ENCODE measurements at regions not wholly inside any gene's neighbourhood (a gene's known extent, or its start where the extent isn't known, plus 50 kb on each side); places are given as distances from the start of the nearest gene placed in this dataset.

DNA sequence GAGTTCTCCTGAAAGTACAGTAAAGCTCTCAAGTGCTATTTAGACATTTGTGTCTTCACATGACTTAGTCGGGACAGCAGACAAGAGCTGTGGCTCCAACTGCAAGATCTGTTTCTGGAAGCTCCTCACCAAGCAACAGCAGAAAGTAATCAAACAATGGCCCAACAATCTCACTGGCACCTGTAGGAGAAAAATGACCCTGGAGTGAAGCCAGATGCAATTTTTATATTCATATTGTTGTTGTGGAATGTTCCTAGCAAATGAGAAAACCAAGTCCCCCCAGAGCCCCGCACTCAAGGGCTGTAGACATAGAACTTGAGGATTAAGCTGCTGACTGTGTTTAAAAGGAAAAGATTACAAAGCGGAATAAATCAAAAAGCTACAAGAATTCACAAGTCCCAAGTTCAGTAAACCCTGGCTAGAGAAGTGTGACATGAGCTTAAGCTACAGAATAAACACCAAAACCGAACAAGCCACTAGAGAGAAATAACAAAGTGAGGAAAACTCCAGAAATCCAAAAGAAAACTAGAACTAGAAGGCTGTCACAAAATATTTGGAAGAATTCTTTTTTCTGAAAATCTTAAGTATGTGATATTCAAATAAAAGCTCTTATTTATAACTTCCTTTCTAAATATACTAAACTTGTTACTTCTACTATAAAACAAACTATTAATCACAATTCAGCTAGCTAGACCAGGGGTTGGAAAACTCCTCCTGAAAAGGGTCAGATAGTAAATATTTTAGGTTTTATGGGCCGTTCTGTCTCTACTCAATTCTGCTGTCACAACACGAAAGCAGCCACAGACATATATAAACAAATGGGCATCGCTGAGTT lies 454.5 kb downstream of the SUCLA2 start:
- Histone ChIP-seq H3K27me3 (ENCODE audit: control insufficient read depth in 3 of 3, insufficient read depth in 3 of 3, low read depth in 1 of 3, low read length in 3 of 3) (no peaks in the 10 kb centered on the region), H3K4me2 (ENCODE audit: insufficient read depth, low read length, poor library complexity, severe bottlenecking) (no peak overlapping the region), H3K4me1 (ENCODE audit: control insufficient read depth in 2 of 2, insufficient read depth in 1 of 2, low read depth in 1 of 2, low read length in 2 of 2) (no peaks in the 10 kb centered on the region), H3K27ac (replicated peaks; ENCODE audit: low read length) (no peak overlapping the region), H2BK120ac (ENCODE audit: low read depth, low read length) (no peak overlapping the region), H3K9me3 (replicated peaks in 1 of 2; ENCODE audit: control insufficient read depth in 2 of 2, insufficient read depth in 1 of 2, low read depth in 1 of 2, low read length in 2 of 2) (no peaks in the 10 kb centered on the region), H3K79me1 (ENCODE audit: low read depth, low read length) (no peaks in the 10 kb centered on the region), H2AFZ (ENCODE audit: low read length) (no peak overlapping the region), H3K23ac (ENCODE audit: low read depth, low read length, poor library complexity) (no peak overlapping the region), H2AK5ac (ENCODE audit: low read depth, low read length) (no peak overlapping the region), H3K9ac (ENCODE audit: low read depth, low read length, poor library complexity) (no peak overlapping the region), H3K4ac (ENCODE audit: low read length) (no peak overlapping the region), H2BK15ac (ENCODE audit: low read length) (no peak overlapping the region), H2BK12ac (ENCODE audit: low read length) (no peak overlapping the region), H4K91ac (ENCODE audit: low read depth, low read length, poor library complexity) (no peak overlapping the region), H3K18ac (ENCODE audit: low read length) (no peak overlapping the region), H3K14ac (ENCODE audit: low read length) (no peak overlapping the region), H2BK5ac (ENCODE audit: low read length) (no peak overlapping the region), H3K36me3 (replicated peaks in 1 of 2; ENCODE audit: control insufficient read depth in 2 of 2, insufficient read depth in 2 of 2, low read length in 2 of 2) (no peaks in the 10 kb centered on the region), H4K8ac (ENCODE audit: low read depth, low read length) (no peak overlapping the region), H3K4me3 (ENCODE audit: low read length in 2 of 2) (no peak overlapping the region)
- DNase-seq (ENCODE audit: low spot score): no peak
- no CpG with 5 or more reads among the region's 7 CpGs for WGBS, 2 donors (ENCODE audit: extremely low coverage in 2 of 2, insufficient read length in 2 of 2, insufficient replicate concordance in 1 of 2)

GRCh38 chr13:47545201-47546024 lies 455.7 kb downstream of the SUCLA2 start:
- WGBS, 2 donors (ENCODE audit: extremely low coverage in 2 of 2, insufficient read length in 2 of 2, insufficient replicate concordance in 1 of 2): no CpG with 5 or more reads among the region's 5 CpGs

DNA sequence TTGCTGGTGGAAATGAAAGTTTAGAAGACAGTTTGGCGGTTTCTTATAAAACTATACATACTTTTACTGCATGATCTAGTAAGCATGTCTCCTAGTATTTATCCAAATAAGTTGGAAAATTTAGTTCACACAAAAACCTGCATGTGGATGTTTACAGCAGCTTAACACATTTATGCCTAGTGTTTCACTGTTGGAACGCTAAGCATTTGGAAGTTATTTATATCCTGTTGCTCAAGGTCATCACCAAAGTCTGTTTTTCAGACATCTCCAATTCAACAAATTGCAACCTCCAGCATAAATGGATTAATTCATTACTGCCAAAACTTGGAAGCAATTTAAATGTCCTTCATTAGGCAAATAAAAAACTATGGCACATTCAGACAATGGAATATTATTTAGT lies 461.8 kb downstream of the SUCLA2 start:
- no peak overlapping the region for H2AK5ac ChIP-seq (ENCODE audit: low read depth, low read length)
- no peak overlapping the region for H3K23ac ChIP-seq (ENCODE audit: low read depth, low read length, poor library complexity)
- H3K27ac ChIP-seq (replicated peaks; ENCODE audit: low read length): no peak overlapping the region
- no peaks in the 10 kb centered on the region for H3K36me3 ChIP-seq (replicated peaks in 1 of 2; ENCODE audit: control insufficient read depth in 2 of 2, insufficient read depth in 2 of 2, low read length in 2 of 2)
- H3K18ac ChIP-seq (ENCODE audit: low read length): no peak overlapping the region
- no peak overlapping the region for H3K4me3 ChIP-seq (ENCODE audit: low read length in 2 of 2)
- WGBS, 2 donors (ENCODE audit: extremely low coverage in 2 of 2, insufficient read length in 2 of 2, insufficient replicate concordance in 1 of 2): no CpG with 5 or more reads among the region's 2 CpGs
- no peak overlapping the region for H3K9ac ChIP-seq (ENCODE audit: low read depth, low read length, poor library complexity)
- no peak overlapping the region for H4K8ac ChIP-seq (ENCODE audit: low read depth, low read length)
- H3K4me1 ChIP-seq (ENCODE audit: control insufficient read depth in 2 of 2, insufficient read depth in 1 of 2, low read depth in 1 of 2, low read length in 2 of 2): no peaks in the 10 kb centered on the region
- no peak for DNase-seq (ENCODE audit: low spot score)
- H3K27me3 ChIP-seq (ENCODE audit: control insufficient read depth in 3 of 3, insufficient read depth in 3 of 3, low read depth in 1 of 3, low read length in 3 of 3): no peaks in the 10 kb centered on the region
- H3K9me3 ChIP-seq (replicated peaks in 1 of 2; ENCODE audit: control insufficient read depth in 2 of 2, insufficient read depth in 1 of 2, low read depth in 1 of 2, low read length in 2 of 2): no peaks in the 10 kb centered on the region
- no peak overlapping the region for H2BK12ac ChIP-seq (ENCODE audit: low read length)
- H2AFZ ChIP-seq (ENCODE audit: low read length): no peak overlapping the region
- no peak overlapping the region for H3K4ac ChIP-seq (ENCODE audit: low read length)
- H3K14ac ChIP-seq (ENCODE audit: low read length): no peak overlapping the region
- no peak overlapping the region for H2BK5ac ChIP-seq (ENCODE audit: low read length)
- no peak overlapping the region for H2BK120ac ChIP-seq (ENCODE audit: low read depth, low read length)
- no peaks in the 10 kb centered on the region for H3K79me1 ChIP-seq (ENCODE audit: low read depth, low read length)
- H2BK15ac ChIP-seq (ENCODE audit: low read length): no peak overlapping the region
- H3K4me2 ChIP-seq (ENCODE audit: insufficient read depth, low read length, poor library complexity, severe bottlenecking): no peak overlapping the region
- H4K91ac ChIP-seq (ENCODE audit: low read depth, low read length, poor library complexity): no peak overlapping the region

More at GRCh38 chr13:47545201-47546024, 455.7 kb downstream of the SUCLA2 start:
- Histone ChIP-seq H3K4me2 (ENCODE audit: insufficient read depth, low read length, poor library complexity, severe bottlenecking) (no peak overlapping the region), H3K79me1 (ENCODE audit: low read depth, low read length) (no peaks in the 10 kb centered on the region), H2AK5ac (ENCODE audit: low read depth, low read length) (no peak overlapping the region), H2BK15ac (ENCODE audit: low read length) (no peak overlapping the region), H2BK12ac (ENCODE audit: low read length) (no peak overlapping the region), H3K36me3 (replicated peaks in 1 of 2; ENCODE audit: control insufficient read depth in 2 of 2, insufficient read depth in 2 of 2, low read length in 2 of 2) (no peaks in the 10 kb centered on the region), H2BK120ac (ENCODE audit: low read depth, low read length) (no peak overlapping the region), H3K4me1 (ENCODE audit: control insufficient read depth in 2 of 2, insufficient read depth in 1 of 2, low read depth in 1 of 2, low read length in 2 of 2) (no peaks in the 10 kb centered on the region), H3K4me3 (ENCODE audit: low read length in 2 of 2) (no peak overlapping the region), H3K27me3 (ENCODE audit: control insufficient read depth in 3 of 3, insufficient read depth in 3 of 3, low read depth in 1 of 3, low read length in 3 of 3) (no peaks in the 10 kb centered on the region), H3K23ac (ENCODE audit: low read depth, low read length, poor library complexity) (no peak overlapping the region), H3K14ac (ENCODE audit: low read length) (no peak overlapping the region), H2AFZ (ENCODE audit: low read length) (no peak overlapping the region), H4K8ac (ENCODE audit: low read depth, low read length) (no peak overlapping the region), H2BK5ac (ENCODE audit: low read length) (no peak overlapping the region), H3K27ac (replicated peaks; ENCODE audit: low read length) (no peak overlapping the region), H3K9ac (ENCODE audit: low read depth, low read length, poor library complexity) (no peak overlapping the region), H3K18ac (ENCODE audit: low read length) (no peak overlapping the region), H3K4ac (ENCODE audit: low read length) (no peak overlapping the region), H4K91ac (ENCODE audit: low read depth, low read length, poor library complexity) (no peak overlapping the region), H3K9me3 (replicated peaks in 1 of 2; ENCODE audit: control insufficient read depth in 2 of 2, insufficient read depth in 1 of 2, low read depth in 1 of 2, low read length in 2 of 2) (no peaks in the 10 kb centered on the region)
- DNase-seq (ENCODE audit: low spot score): no peak

DNA sequence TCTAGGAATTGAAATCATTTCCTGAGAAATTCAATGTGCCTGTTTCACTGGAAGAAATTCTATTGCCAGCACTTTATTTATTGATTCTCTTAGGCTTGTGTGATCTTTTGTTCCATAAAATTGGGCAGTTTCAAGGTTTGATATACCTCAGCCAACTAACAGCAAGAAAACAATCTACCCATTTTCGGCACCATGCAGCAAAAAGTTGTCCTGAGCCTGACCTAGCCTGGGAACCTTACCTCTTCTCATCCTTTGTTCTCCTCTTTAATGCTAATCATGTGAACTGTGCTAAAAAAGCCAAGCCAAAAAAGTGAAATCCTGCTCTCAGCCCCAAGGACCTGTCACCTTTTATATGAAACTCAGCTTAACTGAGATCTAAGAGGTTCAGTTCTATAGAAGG lies 477.3 kb downstream of the SUCLA2 start:
- no peak overlapping the region for H3K23ac ChIP-seq (ENCODE audit: low read depth, low read length, poor library complexity)
- H2BK12ac ChIP-seq (ENCODE audit: low read length): no peak overlapping the region
- H3K4me1 ChIP-seq (ENCODE audit: control insufficient read depth in 2 of 2, insufficient read depth in 1 of 2, low read depth in 1 of 2, low read length in 2 of 2): peaks cover 0 to 7% of the 10 kb centered on the region in 2 donors
- no peaks in the 10 kb centered on the region for H3K79me1 ChIP-seq (ENCODE audit: low read depth, low read length)
- H3K27me3 ChIP-seq (ENCODE audit: control insufficient read depth in 3 of 3, insufficient read depth in 3 of 3, low read depth in 1 of 3, low read length in 3 of 3): no peaks in the 10 kb centered on the region
- H2BK120ac ChIP-seq (ENCODE audit: low read depth, low read length): no peak overlapping the region
- no peaks in the 10 kb centered on the region for H3K36me3 ChIP-seq (replicated peaks in 1 of 2; ENCODE audit: control insufficient read depth in 2 of 2, insufficient read depth in 2 of 2, low read length in 2 of 2)
- no peak overlapping the region for H3K27ac ChIP-seq (replicated peaks; ENCODE audit: low read length)
- no peak overlapping the region for H2BK15ac ChIP-seq (ENCODE audit: low read length)
- H3K4me2 ChIP-seq (ENCODE audit: insufficient read depth, low read length, poor library complexity, severe bottlenecking): no peak overlapping the region
- H3K4ac ChIP-seq (ENCODE audit: low read length): no peak overlapping the region
- H3K14ac ChIP-seq (ENCODE audit: low read length): no peak overlapping the region
- H3K9ac ChIP-seq (ENCODE audit: low read depth, low read length, poor library complexity): no peak overlapping the region
- H2AK5ac ChIP-seq (ENCODE audit: low read depth, low read length): no peak overlapping the region
- WGBS, 2 donors (ENCODE audit: extremely low coverage in 2 of 2, insufficient read length in 2 of 2, insufficient replicate concordance in 1 of 2): no CpG with 5 or more reads among the region's 1 CpG
- H4K8ac ChIP-seq (ENCODE audit: low read depth, low read length): no peak overlapping the region
- H2BK5ac ChIP-seq (ENCODE audit: low read length): no peak overlapping the region
- H3K4me3 ChIP-seq (ENCODE audit: low read length in 2 of 2): no peak overlapping the region
- no peaks in the 10 kb centered on the region for H3K9me3 ChIP-seq (replicated peaks in 1 of 2; ENCODE audit: control insufficient read depth in 2 of 2, insufficient read depth in 1 of 2, low read depth in 1 of 2, low read length in 2 of 2)
- H2AFZ ChIP-seq (ENCODE audit: low read length): no peak overlapping the region
- H4K91ac ChIP-seq (ENCODE audit: low read depth, low read length, poor library complexity): no peak overlapping the region
- H3K18ac ChIP-seq (ENCODE audit: low read length): no peak overlapping the region
- no peak for DNase-seq (ENCODE audit: low spot score)
